ENCODE measurements at regions not wholly inside any gene's neighbourhood (a gene's known extent, or its start where the extent isn't known, plus 50 kb on each side); places are given as distances from the start of the nearest gene placed in this dataset.

DNA sequence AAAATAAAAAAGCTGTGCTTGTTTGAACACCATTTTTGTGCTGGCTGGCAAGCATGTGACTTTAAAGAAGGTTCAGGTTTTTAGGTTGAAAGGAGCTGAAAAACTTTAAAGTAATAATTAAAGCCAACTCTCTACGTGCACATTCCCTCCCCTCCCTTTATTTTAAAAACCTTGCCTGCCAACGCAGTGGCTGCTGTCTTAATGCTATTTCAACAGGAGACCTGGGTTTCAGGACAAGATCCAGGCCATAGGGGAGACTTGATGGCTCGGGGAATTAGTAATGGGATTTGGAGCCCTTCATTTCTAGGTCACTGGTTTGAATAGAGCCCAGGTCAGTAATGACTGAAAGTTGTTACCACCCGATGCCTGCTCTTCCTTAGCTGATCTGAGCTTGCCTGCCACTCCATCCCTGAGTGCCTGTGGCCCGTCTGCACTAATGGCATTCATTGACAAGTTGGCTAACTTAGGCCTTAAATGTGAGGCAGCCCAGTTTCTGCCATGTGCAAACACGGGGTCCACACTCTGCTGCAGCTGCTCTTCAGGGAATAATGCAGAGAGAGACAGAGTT is 1233.2 kb upstream of the ZEB2 start:
- Mint-ChIP-seq H3K27ac (ENCODE audit: low read depth, unreplicated experiment) (peak overlapping the region; percentile 75), H3K36me3 (ENCODE audit: insufficient read depth, unreplicated experiment) (no peaks in the 10 kb centered on the region), H3K4me1 (ENCODE audit: insufficient read depth, unreplicated experiment) (peaks cover 30% of the 10 kb centered on the region), H3K4me3 (ENCODE audit: unreplicated experiment) (peak overlapping the region; percentile 20), H3K9me3 (ENCODE audit: unreplicated experiment) (no peaks in the 10 kb centered on the region), H3K27me3 (ENCODE audit: insufficient read depth, unreplicated experiment) (no peaks in the 10 kb centered on the region)
- intact Hi-C loops (cut with micrococcal nuclease) = loop anchor here (5.0 to 10.0 kb wide), 4 partner anchors 161 to 1046 kb away; no protein-coding TSS in a partner anchor
- no TSS peak for BruUV-seq (replicated peaks)
- TF ChIP-seq, protein P1, sequence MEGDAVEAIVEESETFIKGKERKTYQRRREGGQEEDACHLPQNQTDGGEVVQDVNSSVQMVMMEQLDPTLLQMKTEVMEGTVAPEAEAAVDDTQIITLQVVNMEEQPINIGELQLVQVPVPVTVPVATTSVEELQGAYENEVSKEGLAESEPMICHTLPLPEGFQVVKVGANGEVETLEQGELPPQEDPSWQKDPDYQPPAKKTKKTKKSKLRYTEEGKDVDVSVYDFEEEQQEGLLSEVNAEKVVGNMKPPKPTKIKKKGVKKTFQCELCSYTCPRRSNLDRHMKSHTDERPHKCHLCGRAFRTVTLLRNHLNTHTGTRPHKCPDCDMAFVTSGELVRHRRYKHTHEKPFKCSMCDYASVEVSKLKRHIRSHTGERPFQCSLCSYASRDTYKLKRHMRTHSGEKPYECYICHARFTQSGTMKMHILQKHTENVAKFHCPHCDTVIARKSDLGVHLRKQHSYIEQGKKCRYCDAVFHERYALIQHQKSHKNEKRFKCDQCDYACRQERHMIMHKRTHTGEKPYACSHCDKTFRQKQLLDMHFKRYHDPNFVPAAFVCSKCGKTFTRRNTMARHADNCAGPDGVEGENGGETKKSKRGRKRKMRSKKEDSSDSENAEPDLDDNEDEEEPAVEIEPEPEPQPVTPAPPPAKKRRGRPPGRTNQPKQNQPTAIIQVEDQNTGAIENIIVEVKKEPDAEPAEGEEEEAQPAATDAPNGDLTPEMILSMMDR (IDR thresholded peaks at IDR 0.05; ENCODE audit: unreplicated experiment) = no peak
- ChIA-PET POLR2A (interaction anchor here (0.5 to 1.3 kb wide), 7 partner anchors 19 to 1069 kb away, joined by 3 to 7 read pairs (median 3); no protein-coding TSS in a partner anchor), CTCF (interaction anchor here (0.5 to 1.5 kb wide), 32 partner anchors 9 to 1743 kb away, joined by 3 to 5 read pairs (median 3); no protein-coding TSS in a partner anchor)
- no peak for DNase-seq (ENCODE audit: unreplicated experiment)

DNA sequence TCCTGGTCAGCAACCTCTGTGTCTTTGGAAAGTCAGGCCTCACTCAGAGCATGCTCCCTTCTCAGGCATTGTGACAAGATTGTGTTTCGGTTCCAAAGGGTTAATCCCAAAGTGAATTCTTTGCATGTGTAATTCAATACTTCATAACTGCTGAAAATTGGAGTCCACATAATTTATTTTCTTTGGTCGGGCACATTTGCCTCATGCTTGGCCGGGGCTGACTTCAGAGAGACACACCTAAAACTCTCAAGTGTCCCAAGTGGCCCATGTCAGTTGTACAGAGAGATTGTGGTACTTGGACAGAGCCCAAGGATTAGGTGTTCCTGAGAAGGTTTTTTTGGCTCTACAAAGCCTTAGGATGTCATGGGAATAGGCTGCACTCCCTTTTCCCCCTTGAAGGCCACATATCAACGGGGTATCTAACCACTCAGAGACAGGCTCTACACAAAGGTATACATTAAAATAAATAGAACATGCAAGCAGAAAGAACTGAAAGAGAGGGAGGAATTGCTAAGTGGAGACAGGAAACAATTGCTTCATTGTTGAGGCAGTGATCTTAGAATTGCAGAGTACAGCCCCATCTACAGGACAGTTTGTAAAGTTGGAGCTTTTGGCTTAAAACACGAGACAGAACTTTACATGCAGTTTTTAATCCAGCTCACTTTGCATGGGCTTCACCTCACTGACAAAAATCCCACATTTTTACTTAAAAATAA is 1232.3 kb upstream of the ZEB2 start:
- Mint-ChIP-seq H3K36me3 (ENCODE audit: insufficient read depth, unreplicated experiment) (no peaks in the 10 kb centered on the region), H3K27me3 (ENCODE audit: insufficient read depth, unreplicated experiment) (no peaks in the 10 kb centered on the region), H3K27ac (ENCODE audit: low read depth, unreplicated experiment) (peak overlapping the region; percentile 75), H3K4me3 (ENCODE audit: unreplicated experiment) (peak overlapping the region; percentile 20), H3K9me3 (ENCODE audit: unreplicated experiment) (no peaks in the 10 kb centered on the region), H3K4me1 (ENCODE audit: insufficient read depth, unreplicated experiment) (peaks cover 30% of the 10 kb centered on the region)
- intact Hi-C loops (cut with micrococcal nuclease) = loop anchor here (1.0 to 10.0 kb wide), 8 partner anchors 59 to 1235 kb away; no protein-coding TSS in a partner anchor
- CTCF ChIA-PET = interaction anchor here (0.6 to 1.5 kb wide), 29 partner anchors 9 to 1899 kb away, joined by 3 to 5 read pairs (median 3); no protein-coding TSS in a partner anchor
- no TSS peak for BruUV-seq (replicated peaks)
- peak; percentile 93 for DNase-seq (ENCODE audit: unreplicated experiment)
- TF ChIP-seq, protein P1 (IDR thresholded peaks at IDR 0.05; ENCODE audit: unreplicated experiment) = peak; percentile 55
- POLR2A ChIA-PET = interaction anchor here (0.6 to 1.3 kb wide), 8 partner anchors 19 to 1068 kb away, joined by 3 to 7 read pairs (median 3); no protein-coding TSS in a partner anchor

DNA sequence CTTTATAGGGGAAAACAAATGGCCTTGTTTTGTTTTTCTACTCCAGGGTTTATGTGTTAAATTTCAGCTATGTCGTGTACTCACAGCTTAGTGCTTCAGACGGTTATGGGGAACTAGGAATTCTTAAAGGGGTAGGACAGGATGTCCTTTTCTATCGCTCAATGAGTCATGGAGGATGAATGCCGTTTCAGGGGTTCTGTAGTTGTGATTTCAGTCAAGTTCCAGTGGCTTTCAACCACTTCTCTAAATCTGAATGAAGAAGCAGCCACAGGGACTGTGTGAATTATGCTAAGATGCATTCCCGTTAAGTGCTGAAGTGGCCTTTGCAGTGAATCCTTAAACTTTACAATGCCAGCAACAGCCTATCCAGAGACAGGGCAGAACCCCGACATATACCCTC is 1231.7 kb upstream of the ZEB2 start:
- ChIA-PET POLR2A (interaction anchor here (0.6 to 1.1 kb wide), 3 partner anchors 59 to 1062 kb away, joined by 3 to 5 read pairs (median 3); no protein-coding TSS in a partner anchor), CTCF (interaction anchor here (0.6 to 1.0 kb wide), 3 partner anchors 47 to 738 kb away, joined by 3 read pairs; no protein-coding TSS in a partner anchor)
- Mint-ChIP-seq H3K27me3 (ENCODE audit: insufficient read depth, unreplicated experiment) (no peaks in the 10 kb centered on the region), H3K36me3 (ENCODE audit: insufficient read depth, unreplicated experiment) (no peaks in the 10 kb centered on the region), H3K4me1 (ENCODE audit: insufficient read depth, unreplicated experiment) (peaks cover 30% of the 10 kb centered on the region), H3K9me3 (ENCODE audit: unreplicated experiment) (no peaks in the 10 kb centered on the region), H3K27ac (ENCODE audit: low read depth, unreplicated experiment) (peak overlapping the region; percentile 75), H3K4me3 (ENCODE audit: unreplicated experiment) (peak overlapping the region; percentile 20)
- TF ChIP-seq, protein P1 (IDR thresholded peaks at IDR 0.05; ENCODE audit: unreplicated experiment) = no peak
- BruUV-seq (replicated peaks) = no TSS peak
- DNase-seq (ENCODE audit: unreplicated experiment) = peak; percentile 67
- intact Hi-C loops (cut with micrococcal nuclease) = loop anchor here (1.0 to 10.0 kb wide), 8 partner anchors 58 to 1234 kb away; no protein-coding TSS in a partner anchor

DNA sequence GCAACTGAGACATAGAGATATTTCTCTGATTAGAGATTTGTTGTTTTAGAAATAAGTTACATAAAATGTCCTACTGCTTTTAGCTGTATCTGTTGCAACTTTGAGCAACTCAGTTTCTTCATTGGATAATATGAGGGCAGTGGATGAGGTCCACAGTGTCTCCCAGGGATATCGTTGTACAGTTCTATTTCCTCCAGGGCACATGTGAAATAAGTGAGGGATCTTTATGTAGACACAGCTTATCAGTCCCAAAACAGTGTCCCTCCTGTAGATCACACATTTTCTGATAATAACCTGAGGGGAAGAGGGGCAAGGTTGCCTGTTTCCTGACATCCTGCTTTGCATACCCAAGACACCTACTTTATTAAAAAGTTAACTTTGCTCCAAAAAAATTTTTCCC is 1231.2 kb upstream of the ZEB2 start:
- H3K9me3 Mint-ChIP-seq (ENCODE audit: unreplicated experiment) = no peaks in the 10 kb centered on the region
- H3K27ac Mint-ChIP-seq (ENCODE audit: low read depth, unreplicated experiment) = peak overlapping the region; percentile 75
- H3K36me3 Mint-ChIP-seq (ENCODE audit: insufficient read depth, unreplicated experiment) = no peaks in the 10 kb centered on the region
- peak; percentile 22 for DNase-seq (ENCODE audit: unreplicated experiment)
- peaks cover 30% of the 10 kb centered on the region for H3K4me1 Mint-ChIP-seq (ENCODE audit: insufficient read depth, unreplicated experiment)
- no TSS peak for BruUV-seq (replicated peaks)
- no peak overlapping the region for H3K4me3 Mint-ChIP-seq (ENCODE audit: unreplicated experiment)
- CTCF ChIA-PET = interaction anchor here (0.6 to 1.0 kb wide), 5 partner anchors 17 to 1052 kb away, joined by 3 to 4 read pairs (median 3); no protein-coding TSS in a partner anchor
- H3K27me3 Mint-ChIP-seq (ENCODE audit: insufficient read depth, unreplicated experiment) = no peaks in the 10 kb centered on the region
- TF ChIP-seq, protein P1 (IDR thresholded peaks at IDR 0.05; ENCODE audit: unreplicated experiment) = no peak
- intact Hi-C loops (cut with micrococcal nuclease) = loop anchor here (5.0 to 10.0 kb wide), 4 partner anchors 159 to 1044 kb away; no protein-coding TSS in a partner anchor
- POLR2A ChIA-PET = interaction anchor here (0.6 to 1.1 kb wide), 4 partner anchors 39 to 1061 kb away, joined by 3 to 5 read pairs (median 3); no protein-coding TSS in a partner anchor

Data from MCF 10A (cell line).